Prostate gland (tissue), 2 donors: ENCODE measurements at regions not wholly inside any gene's neighbourhood (a gene's known extent, or its start where the extent isn't known, plus 50 kb on each side); places are given as distances from the start of the nearest gene placed in this dataset.

Source experiments
- DNase-seq: peaks from one replicate; pipeline ENCODE4 v3.0.0-alpha.2; 2019; ENCODE audit warnings: low spot score
- H3K27ac ChIP-seq, 2 donors: fragments of 200-600 bp; sonication (generic); 2 replicates each; pipeline ENCODE4 v1.5.1; 2017 to 2019
- H3K27me3 ChIP-seq: fragments of 200-600 bp; sonication (generic); replicated peaks from 2 replicates; pipeline ENCODE4 v1.5.1; 2019; ENCODE audit not compliant: insufficient read depth
- H3K36me3 ChIP-seq, 2 donors: fragments of 200-600 bp; sonication (generic); 1 replicate in 1 of 2; 2 replicates in 1 of 2; pipeline versions ENCODE4 v1.5.1 to v1.8.1; 2017 to 2019
- H3K4me1 ChIP-seq: fragments of 200-600 bp; sonication (generic); replicated peaks from 2 replicates; pipeline ENCODE4 v1.5.1; 2019
- H3K4me3 ChIP-seq, 2 donors: fragments of 200-600 bp; sonication (generic); 2 replicates each; pipeline ENCODE4 v1.5.1; 2017 to 2019
- H3K9me3 ChIP-seq: fragments of 200-600 bp; sonication (generic); 2 replicates; pipeline ENCODE4 v1.5.1; 2017
- CTCF ChIP-seq, 4 experiments: fragments of 200-600 bp in 2 of 4; fragments of 450-650 bp in 2 of 4; sonication (generic) in 2 of 4; IDR thresholded peaks; 1 replicate in 3 of 4; 2 replicates in 1 of 4; pipeline ENCODE4 v1.5.1; 2016 to 2019; ENCODE audit warnings: antibody characterized with exemption in 4 of 4, mild to moderate bottlenecking in 2 of 4, moderate library complexity in 2 of 4
- POLR2A ChIP-seq: fragments of 450-650 bp; IDR thresholded peaks from one replicate; pipeline ENCODE4 v1.6.1; 2016; ENCODE audit warnings: antibody characterized with exemption, mild to moderate bottlenecking
- POLR2AphosphoS5 ChIP-seq: sonication (generic); formaldehyde crosslinking; IDR thresholded peaks from one replicate; pipeline ENCODE4 v1.6.1; 2017; ENCODE audit warnings: antibody characterized with exemption
- WGBS: methylation state at CpG from one replicate; pipeline ENCODE4 v1.1.5; 2018; 5-methylcytosine and 5-hydroxymethylcytosine counted together
- intact Hi-C: fragments of 100-400 bp; cut with DNase I; formaldehyde crosslinking; loops from one replicate; pipeline ENCODE4 v1.14.2; 2022

GRCh38 chr6:6729971-6730370 is 141.5 kb downstream of the LY86 start:
- no peaks in the 10 kb centered on the region for H3K27me3 ChIP-seq
- intact Hi-C loops = loop anchor here (10.0 kb wide), 1 partner anchor 385 kb away; no protein-coding TSS in a partner anchor
- no peaks in the 10 kb centered on the region for H3K36me3 ChIP-seq
- H3K27ac ChIP-seq = no peak overlapping the region
- WGBS = 42% methylated on average over 1 of the region's 1 CpG
- no peak for DNase-seq
- TF ChIP-seq CTCF (IDR thresholded peaks at IDR 0.05) (no peak), POLR2AphosphoS5 (no peak), POLR2A (no peak)
- H3K4me1 ChIP-seq = peaks cover 4% of the 10 kb centered on the region
- no peak overlapping the region for H3K4me3 ChIP-seq
- no peaks in the 10 kb centered on the region for H3K9me3 ChIP-seq

DNA sequence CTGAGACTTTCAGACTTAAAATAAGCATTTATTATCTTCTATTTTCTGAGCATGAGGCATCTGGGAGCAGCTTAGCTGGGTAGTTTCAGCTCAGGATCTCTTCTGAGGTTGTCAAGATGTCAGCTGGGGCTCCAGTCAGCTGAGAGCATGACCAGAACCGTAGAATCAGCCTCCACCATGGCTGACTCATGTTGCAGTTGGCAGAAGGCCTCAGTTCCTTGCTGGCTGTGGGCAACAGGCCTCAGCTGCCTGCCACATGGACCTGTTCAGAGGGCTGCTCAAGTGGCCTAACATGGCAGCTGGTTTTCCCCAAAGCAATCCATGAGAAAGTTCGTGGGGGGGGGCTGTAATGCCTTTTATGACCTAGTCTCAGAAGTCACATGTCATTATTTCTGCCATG is 142.3 kb downstream of the LY86 start:
- WGBS = 60% methylated on average over 2 of the region's 2 CpGs
- Histone ChIP-seq H3K36me3 (no peaks in the 10 kb centered on the region), H3K4me3 (no peak overlapping the region), H3K27me3 (no peaks in the 10 kb centered on the region), H3K4me1 (no peaks in the 10 kb centered on the region), H3K27ac (no peak overlapping the region), H3K9me3 (no peaks in the 10 kb centered on the region)
- intact Hi-C loops = no loop called here
- DNase-seq = no peak
- TF ChIP-seq POLR2AphosphoS5 (no peak), POLR2A (no peak), CTCF (IDR thresholded peaks at IDR 0.05) (no peak)

DNA sequence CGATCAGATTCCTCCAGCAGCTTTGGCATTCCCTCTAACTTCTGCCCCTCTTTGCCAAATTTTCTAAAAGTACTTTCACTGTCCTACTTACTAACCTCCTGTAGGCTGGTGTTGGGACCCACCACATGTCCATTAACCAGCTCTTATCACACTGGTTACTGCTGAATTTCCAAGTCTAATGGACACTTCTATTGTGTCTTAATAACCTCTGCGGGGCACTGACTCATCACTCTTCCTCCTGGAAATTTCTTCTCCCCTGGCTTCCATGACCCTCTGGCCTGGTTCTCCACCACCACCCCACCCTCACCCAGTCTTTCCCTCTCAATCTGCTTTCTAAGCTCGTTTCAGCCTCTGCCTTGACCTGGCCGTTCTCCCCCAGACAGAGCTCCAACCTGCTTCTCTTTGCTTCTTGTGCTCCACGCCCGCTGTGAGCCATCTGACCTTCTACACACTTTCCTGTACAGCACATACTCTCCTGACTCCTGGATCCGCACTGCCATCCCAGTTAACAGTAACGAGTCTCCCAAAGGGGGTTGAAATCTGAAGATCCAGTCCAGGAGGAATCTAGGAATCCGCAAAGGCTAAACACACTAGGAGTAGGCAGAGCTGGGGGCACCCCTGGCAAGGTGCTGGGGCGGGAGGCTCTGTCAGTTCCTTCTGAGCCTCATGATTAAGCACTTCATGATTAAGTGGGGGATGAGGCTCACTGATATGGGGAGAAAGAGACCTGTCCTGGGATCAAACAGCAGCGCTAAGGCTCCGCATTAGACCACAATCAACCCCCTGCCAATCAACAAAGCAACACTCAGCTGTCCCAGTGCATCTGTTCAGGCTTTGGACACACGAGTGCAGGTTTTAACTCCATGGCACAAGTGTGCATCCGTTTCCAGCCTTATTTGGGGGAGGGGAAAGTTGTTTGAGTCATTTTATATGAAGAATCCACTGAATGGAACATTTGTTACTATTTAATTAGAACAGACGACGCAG is 146.3 kb downstream of the LY86 start:
- H3K27ac ChIP-seq = no peak overlapping the region
- intact Hi-C loops = no loop called here
- TF ChIP-seq POLR2A (no peak), CTCF (IDR thresholded peaks at IDR 0.05) (no peak), POLR2AphosphoS5 (no peak)
- WGBS = 80% methylated on average over 16 of the region's 16 CpGs
- no peaks in the 10 kb centered on the region for H3K36me3 ChIP-seq
- H3K4me3 ChIP-seq = no peak overlapping the region
- H3K9me3 ChIP-seq = no peaks in the 10 kb centered on the region
- H3K27me3 ChIP-seq = no peaks in the 10 kb centered on the region
- no peaks in the 10 kb centered on the region for H3K4me1 ChIP-seq
- no peak for DNase-seq

DNA sequence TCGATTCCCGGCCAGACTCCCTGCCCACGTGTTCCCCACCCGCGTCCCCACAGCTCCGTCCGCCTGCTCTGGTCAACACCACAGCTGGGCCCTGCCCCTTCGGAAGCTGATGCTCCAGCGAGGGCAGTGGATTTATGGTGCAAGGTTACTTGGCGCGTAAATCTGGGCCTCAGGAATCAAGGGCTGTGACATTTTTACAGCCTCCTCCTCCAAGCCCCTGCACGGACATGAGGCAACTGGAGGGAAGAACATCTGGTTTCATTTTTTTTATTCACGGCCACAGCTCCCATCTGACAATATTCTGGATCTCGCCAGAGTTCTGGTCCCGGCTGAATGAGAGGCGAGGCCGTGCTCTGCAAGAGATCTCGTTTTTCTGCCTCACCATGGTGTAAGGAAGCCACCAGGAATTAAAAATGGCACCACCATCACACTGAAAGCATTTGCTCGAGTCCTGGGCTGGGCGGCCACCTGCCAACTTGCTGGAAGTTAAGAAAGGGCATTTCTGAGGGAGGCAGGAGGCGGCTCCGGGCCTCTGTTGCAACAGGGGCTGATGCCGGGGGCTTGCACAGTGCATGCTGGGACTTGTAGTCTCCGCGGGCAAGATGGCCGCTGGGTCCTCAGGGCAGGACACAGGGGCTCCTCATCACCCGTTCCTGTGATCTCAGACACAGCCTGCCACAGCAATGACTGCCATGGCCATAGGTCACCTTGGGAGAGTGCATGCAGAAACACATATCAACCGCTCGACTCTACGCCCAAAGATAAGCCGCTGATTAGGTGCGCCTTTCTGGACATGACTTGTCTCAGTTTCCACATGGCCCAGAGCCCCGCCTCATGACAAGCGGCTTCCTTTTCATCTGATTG is 148.5 kb downstream of the LY86 start:
- TF ChIP-seq POLR2A (no peak), CTCF (IDR thresholded peaks at IDR 0.05) (no peak), POLR2AphosphoS5 (no peak)
- intact Hi-C loops = no loop called here
- Histone ChIP-seq H3K27ac (no peak overlapping the region), H3K27me3 (no peaks in the 10 kb centered on the region), H3K9me3 (no peaks in the 10 kb centered on the region), H3K4me1 (no peaks in the 10 kb centered on the region), H3K36me3 (no peaks in the 10 kb centered on the region), H3K4me3 (no peak overlapping the region)
- WGBS = 41% methylated on average over 34 of the region's 34 CpGs
- no peak for DNase-seq
